ENCODE measurements at regions not wholly inside any gene's neighbourhood (a gene's known extent, or its start where the extent isn't known, plus 50 kb on each side); places are given as distances from the start of the nearest gene placed in this dataset.

GRCh38 chr2:19505199-19506136 lies 147.0 kb upstream of the OSR1 start (continued):
- TF ChIP-seq YY1 (IDR thresholded peaks at IDR 0.05; ENCODE audit: insufficient read depth, insufficient replicate concordance, low read depth, low read length) (peak; percentile 31), RARA (CRISPR knock-in tag; IDR thresholded peaks at IDR 0.05) (peak; percentile 97), TFDP2 (CRISPR knock-in tag; IDR thresholded peaks at IDR 0.05) (0 out of 2 replicates have a peak, but pooled peaks have one; percentile 30), HNRNPH1 (optimal IDR thresholded peaks at IDR 0.05; ENCODE audit: low read depth, low read length) (no peak), PRDM10 (CRISPR knock-in tag; IDR thresholded peaks at IDR 0.05; ENCODE audit: low read depth) (peak; percentile 63; the same call in 1 of the 2 replicates), ZMYM3 (CRISPR knock-in tag; IDR thresholded peaks at IDR 0.05) (0 out of 2 replicates have a peak, but pooled peaks have one; percentile 45), ZNF430 (CRISPR knock-in tag; IDR thresholded peaks at IDR 0.05) (0 out of 2 replicates have a peak, but pooled peaks have one; percentile 40), KIAA2018 (CRISPR knock-in tag; IDR thresholded peaks at IDR 0.05; ENCODE audit: borderline replicate concordance) (no peak), FLYWCH1 (CRISPR knock-in tag; IDR thresholded peaks at IDR 0.05) (no peak), MIER3 (CRISPR knock-in tag; IDR thresholded peaks at IDR 0.05; ENCODE audit: borderline replicate concordance) (peak; percentile 15; the same call in 1 of the 2 replicates), ZEB1 (IDR thresholded peaks at IDR 0.05; ENCODE audit: insufficient replicate concordance, low read depth) (peak; percentile 79), KMT2B (CRISPR knock-in tag; IDR thresholded peaks at IDR 0.05) (0 out of 2 replicates have a peak, but pooled peaks have one; percentile 41), ZFP90 (CRISPR knock-in tag; IDR thresholded peaks at IDR 0.05; ENCODE audit: borderline replicate concordance) (0 out of 2 replicates have a peak, but pooled peaks have one; percentile 45)

Measured in HepG2 (cell line).